NCI-H1436 (cell line): ENCODE measurements at regions not wholly inside any gene's neighbourhood (a gene's known extent, or its start where the extent isn't known, plus 50 kb on each side); places are given as distances from the start of the nearest gene placed in this dataset.
A peak's percentile ranks its signal among the peaks of the same experiment; 100 is the strongest.
"Not testable (repeated sequence)": the region's sequence is repeated elsewhere in the genome, so short reads cannot be mapped to it uniquely, and the experiment has no call there.

Experiments
- DNase-seq: peaks from one replicate; lab custom pipeline; 2025; lab: John Stamatoyannopoulos, UW

GRCh38 chr3:162847511-162847910, 1350.9 kb downstream of the OTOL1 start:
- no peak for DNase-seq

GRCh38 chr3:162863579-162863978, 1367.0 kb downstream of the OTOL1 start:
- DNase-seq = no peak

GRCh38 chr3:162865466-162865865, 1368.9 kb downstream of the OTOL1 start:
- DNase-seq = no peak

DNA sequence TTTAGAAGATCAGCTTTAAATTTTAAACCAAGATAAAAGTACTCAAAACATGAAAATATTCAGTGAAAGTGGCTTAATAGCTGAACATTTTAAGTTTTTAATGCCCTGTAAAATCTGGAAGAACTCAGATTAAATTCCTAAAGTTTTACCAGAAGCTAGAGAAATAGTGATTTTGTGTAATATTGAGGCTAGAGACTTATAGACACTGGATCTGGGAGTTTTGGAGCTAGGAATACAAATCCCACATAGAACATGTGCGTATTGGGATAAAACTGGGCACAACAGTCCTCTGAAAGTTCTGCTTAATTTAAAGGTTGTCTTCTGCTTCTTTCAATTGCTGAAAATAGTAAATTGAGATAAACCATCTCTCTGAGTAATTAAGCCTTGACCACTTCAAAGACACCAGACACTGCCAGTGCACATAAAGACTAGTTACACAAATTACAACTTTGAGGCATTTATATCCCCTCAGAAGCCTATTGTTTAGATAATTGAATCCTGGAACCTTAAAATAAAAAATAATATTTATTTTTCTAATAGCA, 1382.5 kb downstream of the OTOL1 start:
- DNase-seq = no peak

- no peak for DNase-seq
Measured at GRCh38 chr3:162884373-162884772, 1387.8 kb downstream of the OTOL1 start.

GRCh38 chr3:162892921-162893793, 1396.5 kb downstream of the OTOL1 start:
- no peak for DNase-seq

DNA sequence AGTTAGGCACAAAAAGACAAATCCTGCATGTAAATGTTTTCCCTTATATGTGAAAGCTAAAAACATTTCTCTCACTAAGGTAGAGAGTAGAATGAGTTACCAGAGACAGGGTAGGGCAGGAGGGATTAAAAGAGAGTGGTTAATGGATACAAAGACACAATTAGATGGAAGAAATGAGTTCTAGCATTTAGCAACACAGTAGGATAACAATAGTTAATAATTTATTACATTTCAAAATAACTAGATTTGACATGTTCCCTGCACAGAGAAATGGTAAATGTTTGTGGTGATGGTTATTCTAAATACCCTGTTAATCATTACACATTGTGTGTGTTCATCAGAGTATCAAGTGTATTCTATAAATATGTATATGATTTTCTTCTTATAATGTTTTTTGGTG, 1400.7 kb downstream of the OTOL1 start:
- no peak for DNase-seq

DNA sequence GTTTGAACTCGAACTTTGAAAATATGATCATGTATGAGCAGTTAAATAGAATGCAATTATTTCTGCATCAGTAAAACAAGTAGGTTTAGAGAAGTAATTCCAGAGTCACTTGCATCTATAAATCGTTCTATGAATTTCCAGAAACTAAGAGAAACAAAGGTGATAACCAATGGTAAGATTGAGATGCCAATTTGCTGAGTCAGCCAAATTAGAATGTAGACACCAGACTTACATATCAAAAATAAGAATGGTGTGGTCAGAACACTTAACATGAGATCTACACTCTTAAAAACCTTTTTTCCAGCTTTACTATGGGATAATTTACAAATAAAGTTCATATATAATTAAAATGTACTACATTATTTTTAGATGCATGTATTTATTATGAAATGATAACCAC, 1435.9 kb downstream of the OTOL1 start:
- no peak for DNase-seq

- DNase-seq = no peak
Measured at GRCh38 chr3:162933656-162934055, 1437.0 kb downstream of the OTOL1 start.

GRCh38 chr3:162936706-162937105, 1440.1 kb downstream of the OTOL1 start:
- no peak for DNase-seq

- DNase-seq = peak; percentile 23
Measured at GRCh38 chr3:162938083-162938482, 1441.5 kb downstream of the OTOL1 start.

DNA sequence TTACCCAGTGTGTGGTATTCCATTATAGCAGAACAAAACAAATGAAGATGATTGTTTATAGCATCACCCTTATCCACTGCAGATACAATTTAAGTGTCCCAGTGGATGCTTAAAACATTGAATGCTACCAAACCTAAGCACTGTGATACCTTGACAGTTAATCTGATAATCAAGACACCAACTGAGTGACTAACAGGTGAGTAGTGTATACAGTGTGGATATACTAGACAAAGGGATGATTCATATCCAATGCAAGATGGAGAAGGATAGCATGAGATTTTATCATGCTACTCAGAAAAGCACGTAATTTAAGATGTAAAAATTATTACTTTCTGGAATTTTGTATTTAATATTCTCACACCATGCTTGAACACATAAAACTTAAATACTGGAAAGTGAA, 1449.0 kb downstream of the OTOL1 start:
- no peak for DNase-seq

GRCh38 chr3:162956711-162957110, 1460.1 kb downstream of the OTOL1 start:
- no peak for DNase-seq

- DNase-seq = no peak
Measured at GRCh38 chr3:162960269-162960668, 1463.7 kb downstream of the OTOL1 start.

- DNase-seq = no peak
Measured at GRCh38 chr3:162970292-162970691, 1473.7 kb downstream of the OTOL1 start.

GRCh38 chr3:162971715-162972114, 1475.1 kb downstream of the OTOL1 start:
- DNase-seq = no peak

DNA sequence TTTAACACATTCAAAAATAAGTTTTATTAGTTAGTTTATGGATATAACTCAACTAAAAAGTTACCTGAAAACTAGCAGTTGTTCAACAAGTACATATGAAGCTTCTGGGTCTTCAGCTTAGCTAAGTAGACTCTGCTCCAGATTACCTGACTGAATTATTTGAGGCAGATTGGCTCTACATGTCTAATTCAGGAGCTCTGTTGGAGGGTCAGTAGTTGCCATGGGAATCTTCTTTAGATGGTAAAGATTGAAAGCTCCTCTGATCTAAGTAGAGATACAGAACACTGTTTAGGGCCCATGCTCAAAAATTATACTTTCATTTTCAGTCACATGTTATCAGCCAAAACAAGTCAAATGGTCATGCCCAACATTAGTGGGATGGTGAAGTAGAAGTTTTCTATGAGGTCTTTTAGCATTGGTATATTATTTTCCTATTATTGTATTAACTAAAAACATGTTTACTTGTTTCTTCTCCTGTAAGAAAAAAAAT, 1476.9 kb downstream of the OTOL1 start:
- no peak for DNase-seq

DNA sequence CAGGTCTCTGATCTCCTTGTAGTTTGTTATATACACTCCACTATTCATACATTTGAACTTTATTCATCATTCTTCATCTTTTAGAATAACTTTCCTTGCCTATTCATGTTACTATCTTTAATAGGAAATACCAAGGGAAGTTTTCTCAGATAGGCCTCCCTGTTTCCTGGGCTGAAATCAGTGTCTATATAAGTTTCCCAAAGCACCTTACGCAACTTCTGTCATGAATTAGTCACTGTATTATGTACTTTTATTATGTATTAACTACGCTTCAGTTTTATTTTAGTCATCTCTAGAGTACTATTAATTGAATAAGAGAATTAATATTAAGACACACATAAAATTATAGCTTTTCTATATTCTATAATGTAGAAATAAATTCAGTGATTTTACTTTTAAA, 1481.5 kb downstream of the OTOL1 start:
- no peak for DNase-seq

- no peak for DNase-seq
Measured at GRCh38 chr3:162984746-162985145, 1488.1 kb downstream of the OTOL1 start.

DNA sequence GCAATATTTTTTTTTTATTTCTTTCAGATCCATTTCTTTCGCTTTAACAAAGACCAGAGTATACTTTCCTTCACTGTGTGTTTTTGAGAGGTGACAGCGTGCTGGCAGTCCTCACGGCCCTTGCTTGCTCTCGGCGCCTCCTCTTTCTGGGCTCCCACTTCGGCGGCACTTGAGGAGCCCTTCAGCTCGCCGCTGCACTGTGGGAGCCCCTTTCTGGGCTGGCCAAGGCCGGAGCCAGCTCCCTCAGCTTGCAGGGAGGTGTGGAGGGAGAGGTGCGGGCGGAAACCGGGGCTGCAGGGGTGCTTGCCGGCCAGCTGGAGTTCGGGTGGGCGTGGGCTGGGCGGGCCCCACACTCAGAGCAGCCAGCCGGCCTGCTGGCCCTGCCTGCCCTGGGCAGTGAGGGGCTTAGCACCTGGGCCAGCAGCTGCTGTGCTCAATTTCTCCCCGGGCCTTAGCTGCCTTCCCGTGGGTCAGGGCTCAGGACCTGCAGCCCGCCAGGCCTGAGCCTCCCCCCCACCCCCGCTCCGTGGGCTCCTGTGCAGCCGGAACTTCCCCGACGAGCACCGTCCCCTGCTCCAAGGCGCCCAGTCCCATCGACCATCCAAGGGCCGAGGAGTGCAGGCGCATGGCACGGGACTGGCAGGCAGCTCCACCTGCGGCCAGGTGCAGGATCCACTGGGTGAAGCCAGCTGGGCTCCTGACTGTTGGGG, 1490.6 kb downstream of the OTOL1 start:
- DNase-seq = not testable (repeated sequence)

DNA sequence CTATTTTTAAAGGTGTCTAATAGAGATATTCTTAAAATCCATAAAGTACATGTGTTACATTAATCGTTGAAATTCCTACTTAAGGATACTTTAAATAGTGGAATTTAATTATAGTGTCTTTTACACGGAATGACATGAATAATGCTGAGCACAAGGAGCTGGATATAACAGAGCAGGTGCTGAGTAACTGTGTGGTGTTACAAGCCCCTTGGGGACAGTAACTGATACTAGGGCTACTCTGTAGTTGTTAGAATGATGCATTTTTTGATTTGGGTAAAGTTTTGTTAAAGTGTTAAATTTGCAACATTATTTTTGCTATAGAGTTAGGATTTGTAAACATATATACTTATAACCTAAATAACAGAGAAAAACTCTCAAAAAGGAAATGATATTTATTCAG, 1496.1 kb downstream of the OTOL1 start:
- DNase-seq = peak; percentile 31

- DNase-seq = no peak
Measured at GRCh38 chr3:162994165-162994564, 1497.6 kb downstream of the OTOL1 start.

GRCh38 chr3:162996368-162996767, 1499.8 kb downstream of the OTOL1 start:
- no peak for DNase-seq
